Neural progenitor cell (in vitro differentiated cells): ENCODE measurements at regions not wholly inside any gene's neighbourhood (a gene's known extent, or its start where the extent isn't known, plus 50 kb on each side); places are given as distances from the start of the nearest gene placed in this dataset.

Source experiments
- CTCF ChIP-seq: fragments of 200-600 bp; sonication (generic); IDR thresholded peaks from 2 replicates; pipeline ENCODE4 v1.5.1; 2017; ENCODE audit warnings: antibody characterized with exemption, mild to moderate bottlenecking
- EZH2 ChIP-seq: fragments of 200-600 bp; sonication (generic); IDR thresholded peaks from 2 replicates; pipeline ENCODE4 v1.6.1; 2017; ENCODE audit warnings: antibody characterized with exemption, mild to moderate bottlenecking, moderate library complexity

- no peak for TF ChIP-seq CTCF
- no peak for TF ChIP-seq EZH2
Measured at GRCh38 chr2:167843217-167843616, 404.2 kb downstream of the STK39 start.
